GM21528 (cell line): ENCODE measurements at regions not wholly inside any gene's neighbourhood (a gene's known extent, or its start where the extent isn't known, plus 50 kb on each side); places are given as distances from the start of the nearest gene placed in this dataset.

Experiments
- ATAC-seq: cut with Tn5 transposase; IDR thresholded peaks from one replicate; pipeline ENCODE4 v1.9.1; 2021; ENCODE audit warnings: mild to moderate bottlenecking, moderate library complexity; ENCODE audit not compliant: unreplicated experiment, low FRiP score

GRCh38 chr4:28313729-28314713, 1453.4 kb downstream of the STIM2 start:
- no peak for ATAC-seq

GRCh38 chr4:28317221-28317620, 1456.6 kb downstream of the STIM2 start:
- no peak for ATAC-seq

GRCh38 chr4:28334249-28334648, 1473.6 kb downstream of the STIM2 start:
- ATAC-seq, result no peak

- ATAC-seq, result no peak
Measured at GRCh38 chr4:28341784-28342183, 1481.1 kb downstream of the STIM2 start.

GRCh38 chr4:28350485-28350884, 1489.8 kb downstream of the STIM2 start:
- no peak for ATAC-seq

- ATAC-seq, result no peak
Measured at GRCh38 chr4:28351102-28351501, 1490.5 kb downstream of the STIM2 start.

- ATAC-seq, result no peak
Measured at GRCh38 chr4:28351826-28352225, 1491.2 kb downstream of the STIM2 start.

- ATAC-seq, result no peak
Measured at GRCh38 chr4:28354880-28355656, 1494.4 kb downstream of the STIM2 start.

GRCh38 chr4:28357990-28358389, 1497.3 kb downstream of the STIM2 start:
- ATAC-seq, result no peak

GRCh38 chr4:28358606-28359005, 1498.0 kb downstream of the STIM2 start:
- no peak for ATAC-seq

- no peak for ATAC-seq
Measured at GRCh38 chr4:28360681-28361080, 1500.0 kb downstream of the STIM2 start.

- ATAC-seq, result no peak
Measured at GRCh38 chr4:28362169-28362568, 1501.5 kb downstream of the STIM2 start.

GRCh38 chr4:28369499-28369898, 1508.9 kb downstream of the STIM2 start:
- no peak for ATAC-seq

- no peak for ATAC-seq
Measured at GRCh38 chr4:28373191-28373590, 1512.5 kb downstream of the STIM2 start.

GRCh38 chr4:28373601-28374000, 1513.0 kb downstream of the STIM2 start:
- no peak for ATAC-seq

- no peak for ATAC-seq
Measured at GRCh38 chr4:28378109-28378830, 1517.6 kb downstream of the STIM2 start.

GRCh38 chr4:28385801-28386200, 1525.2 kb downstream of the STIM2 start:
- no peak for ATAC-seq

- no peak for ATAC-seq
Measured at GRCh38 chr4:28386776-28387175, 1526.1 kb downstream of the STIM2 start.

GRCh38 chr4:28388471-28388870, 1527.8 kb downstream of the STIM2 start:
- no peak for ATAC-seq

GRCh38 chr4:28391877-28392276, 1531.2 kb downstream of the STIM2 start:
- no peak for ATAC-seq

- no peak for ATAC-seq
Measured at GRCh38 chr4:28402751-28403150, 1542.1 kb downstream of the STIM2 start.
